GM12874 (cell line): ENCODE measurements at regions not wholly inside any gene's neighbourhood (a gene's known extent, or its start where the extent isn't known, plus 50 kb on each side); places are given as distances from the start of the nearest gene placed in this dataset.

Experiments used
- TF ChIP-seq, protein P1 (sequence below): IDR thresholded peaks from 2 replicates; pipeline ENCODE4 v1.5.1; 2011; ENCODE audit warnings: low read depth, mild to moderate bottlenecking, control low read depth, low read length, moderate library complexity; ENCODE audit not compliant: insufficient read depth

DNA sequence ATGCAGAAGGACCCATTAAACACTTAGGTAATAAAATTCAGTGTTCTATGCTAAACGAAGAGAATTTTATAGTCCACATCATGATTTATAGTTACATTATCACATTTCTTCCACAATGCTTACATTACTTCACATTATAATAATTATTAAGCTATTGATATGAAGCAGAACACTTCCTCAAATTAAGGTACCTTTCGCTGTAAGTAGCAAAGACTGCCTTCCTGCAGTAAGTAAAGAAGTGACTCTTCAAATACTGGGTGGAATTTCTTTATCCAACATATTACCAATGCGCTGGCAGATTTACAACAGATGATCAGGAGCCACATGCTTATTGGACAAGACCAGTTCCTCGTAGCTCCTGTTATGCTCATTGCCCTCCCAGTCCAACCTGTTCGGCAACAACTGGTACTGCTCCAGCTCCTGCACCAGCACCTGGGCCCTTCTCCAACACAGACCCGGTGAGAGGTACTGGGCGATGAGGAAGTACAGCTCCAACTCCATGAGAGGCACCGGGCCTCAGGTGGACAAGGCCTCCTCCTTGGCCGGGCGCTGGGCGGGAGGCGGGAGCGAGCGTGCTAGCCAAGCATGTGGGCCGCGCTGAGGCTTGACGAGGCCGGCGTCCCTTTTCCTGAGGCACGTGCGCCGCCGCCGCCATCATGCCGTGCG, 210.7 kb upstream of the ATP2B1 start:
- TF ChIP-seq, protein P1, sequence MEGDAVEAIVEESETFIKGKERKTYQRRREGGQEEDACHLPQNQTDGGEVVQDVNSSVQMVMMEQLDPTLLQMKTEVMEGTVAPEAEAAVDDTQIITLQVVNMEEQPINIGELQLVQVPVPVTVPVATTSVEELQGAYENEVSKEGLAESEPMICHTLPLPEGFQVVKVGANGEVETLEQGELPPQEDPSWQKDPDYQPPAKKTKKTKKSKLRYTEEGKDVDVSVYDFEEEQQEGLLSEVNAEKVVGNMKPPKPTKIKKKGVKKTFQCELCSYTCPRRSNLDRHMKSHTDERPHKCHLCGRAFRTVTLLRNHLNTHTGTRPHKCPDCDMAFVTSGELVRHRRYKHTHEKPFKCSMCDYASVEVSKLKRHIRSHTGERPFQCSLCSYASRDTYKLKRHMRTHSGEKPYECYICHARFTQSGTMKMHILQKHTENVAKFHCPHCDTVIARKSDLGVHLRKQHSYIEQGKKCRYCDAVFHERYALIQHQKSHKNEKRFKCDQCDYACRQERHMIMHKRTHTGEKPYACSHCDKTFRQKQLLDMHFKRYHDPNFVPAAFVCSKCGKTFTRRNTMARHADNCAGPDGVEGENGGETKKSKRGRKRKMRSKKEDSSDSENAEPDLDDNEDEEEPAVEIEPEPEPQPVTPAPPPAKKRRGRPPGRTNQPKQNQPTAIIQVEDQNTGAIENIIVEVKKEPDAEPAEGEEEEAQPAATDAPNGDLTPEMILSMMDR = no peak

GRCh38 chr12:89918172-89918846, 209.7 kb upstream of the ATP2B1 start:
- TF ChIP-seq, protein P1 = no peak

DNA sequence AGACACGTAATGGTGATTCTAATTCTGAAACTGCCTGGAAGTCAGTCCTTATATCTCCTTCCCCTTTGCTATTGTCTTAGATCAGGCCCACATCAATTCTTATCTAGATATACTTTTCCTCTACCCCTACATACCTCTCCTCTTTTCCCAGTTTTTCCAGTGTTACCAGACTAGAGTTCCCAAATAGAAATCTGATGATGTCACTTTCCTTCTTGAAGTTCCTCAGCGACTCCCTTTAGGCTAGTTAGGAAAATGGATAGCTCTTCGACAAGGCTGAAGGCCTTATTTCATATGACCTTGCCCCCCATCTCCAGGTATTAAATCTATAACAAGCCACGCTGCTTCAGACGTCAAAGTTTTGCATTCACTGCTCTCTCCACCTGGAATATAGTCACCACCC, 201.1 kb upstream of the ATP2B1 start:
- TF ChIP-seq, protein P1 = no peak

GRCh38 chr12:89907659-89908058, 199.0 kb upstream of the ATP2B1 start:
- TF ChIP-seq, protein P1 = no peak

GRCh38 chr12:89906824-89907223, 198.2 kb upstream of the ATP2B1 start:
- TF ChIP-seq, protein P1 = no peak

GRCh38 chr12:89906178-89906577, 197.5 kb upstream of the ATP2B1 start:
- TF ChIP-seq, protein P1 = no peak

GRCh38 chr12:89901906-89902642, 193.4 kb upstream of the ATP2B1 start:
- TF ChIP-seq, protein P1 = no peak
